ENCODE measurements at regions not wholly inside any gene's neighbourhood (a gene's known extent, or its start where the extent isn't known, plus 50 kb on each side); places are given as distances from the start of the nearest gene placed in this dataset.
"Not testable (repeated sequence)": the region's sequence is repeated elsewhere in the genome, so short reads cannot be mapped to it uniquely, and the experiment has no call there.

DNA sequence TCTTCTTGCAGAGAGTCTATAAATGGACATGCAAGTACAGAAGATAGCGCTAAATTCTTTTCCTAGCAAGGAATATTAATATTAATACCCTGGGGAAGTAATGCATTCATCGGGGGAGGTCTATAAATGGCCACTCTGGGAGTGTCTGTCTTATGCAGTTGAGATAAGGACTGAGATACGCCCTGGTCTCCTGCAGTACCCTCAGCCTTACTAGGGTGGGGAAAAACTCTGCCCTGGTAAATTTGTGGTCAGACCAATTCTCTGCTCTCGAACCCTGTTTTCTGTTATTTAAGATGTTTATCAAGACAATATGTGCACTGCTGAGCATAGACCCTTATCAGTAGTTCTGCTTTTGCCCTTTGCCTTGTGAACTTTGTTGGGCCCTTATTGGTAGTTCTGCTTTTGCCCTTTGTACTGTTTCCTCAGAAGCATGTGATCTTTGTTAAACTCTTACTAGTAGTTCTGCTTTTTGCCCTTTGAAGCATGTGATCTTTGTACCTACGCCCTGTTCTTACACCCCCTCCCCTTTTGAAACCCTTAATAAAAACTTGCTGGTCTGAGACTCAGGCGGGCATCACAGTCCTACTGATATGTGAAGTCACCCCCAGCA lies 1956.2 kb downstream of the PCDH9 start:
- not testable (repeated sequence) for DNase-seq

DNA sequence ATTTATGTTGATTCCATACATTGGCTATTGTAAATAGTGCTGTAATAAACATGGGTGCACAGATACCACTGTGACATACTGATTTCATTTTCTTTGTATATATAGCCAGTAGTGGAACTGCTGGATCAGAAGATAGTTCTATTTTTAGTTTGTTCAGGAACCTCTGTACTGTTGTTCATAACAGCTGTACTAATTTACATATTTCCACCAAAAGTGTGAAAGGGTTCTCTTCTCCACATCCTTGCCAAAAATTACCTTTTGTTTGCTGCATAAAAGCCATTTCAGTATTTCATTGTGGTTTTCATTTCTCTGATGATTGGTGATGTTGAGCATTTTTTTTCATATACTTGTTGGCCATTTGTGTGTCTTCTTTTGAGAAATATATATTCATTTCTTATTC lies 1962.1 kb downstream of the PCDH9 start:
- DNase-seq: no peak

GRCh38 chr13:65265988-65266387 lies 1964.1 kb downstream of the PCDH9 start:
- DNase-seq: no peak

- no peak for DNase-seq
Observed at GRCh38 chr13:65264066-65264465, 1966.1 kb downstream of the PCDH9 start.

GRCh38 chr13:65260946-65261891 lies 1968.9 kb downstream of the PCDH9 start:
- no peak for DNase-seq

DNA sequence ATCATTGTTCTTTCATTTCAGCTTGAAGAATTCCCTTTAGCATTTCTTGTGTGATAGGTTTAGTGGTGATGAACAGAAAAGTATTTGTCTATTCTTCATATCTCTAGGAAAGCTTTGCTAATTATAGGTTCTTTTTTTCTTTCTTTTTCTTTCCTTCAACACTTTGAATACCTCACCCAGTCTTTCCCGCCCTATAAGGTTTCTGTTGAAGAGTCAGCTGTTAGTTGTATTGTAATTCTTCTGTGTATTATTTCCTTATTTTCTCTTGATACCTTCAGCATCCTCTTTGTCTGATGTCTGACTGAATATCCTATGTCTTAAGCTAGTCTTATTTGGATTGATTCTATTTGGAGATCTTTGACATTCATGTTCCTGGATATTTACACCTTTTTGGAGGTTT lies 1989.4 kb downstream of the PCDH9 start:
- no peak for DNase-seq

GRCh38 chr13:65236841-65237418 lies 1993.2 kb downstream of the PCDH9 start:
- no peak for DNase-seq

DNA sequence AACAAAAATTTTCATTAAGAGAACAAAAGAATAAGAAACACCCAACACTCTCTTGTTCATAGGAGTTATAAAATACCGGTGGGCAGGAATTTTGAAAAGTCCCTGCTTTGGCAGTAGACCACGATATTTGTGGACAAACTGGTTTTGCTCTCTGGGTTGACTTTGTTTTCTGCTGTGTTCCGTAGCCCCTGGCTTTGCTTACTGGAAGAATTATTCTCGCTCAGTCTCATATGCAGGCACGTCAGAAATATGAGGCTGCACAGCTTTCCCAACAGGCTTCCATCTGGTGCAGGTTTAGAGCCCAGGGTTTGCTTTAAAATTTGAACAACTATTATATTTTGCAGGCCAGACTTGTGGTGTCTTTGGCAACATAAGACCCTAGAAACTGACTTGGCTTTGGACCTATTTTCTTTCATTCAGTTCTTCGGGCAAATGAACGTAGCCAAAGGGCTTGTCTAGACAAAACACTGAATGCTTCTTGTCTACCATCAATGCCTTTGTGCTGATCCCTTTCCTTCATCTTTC lies 2012.6 kb downstream of the PCDH9 start:
- DNase-seq: no peak

DNA sequence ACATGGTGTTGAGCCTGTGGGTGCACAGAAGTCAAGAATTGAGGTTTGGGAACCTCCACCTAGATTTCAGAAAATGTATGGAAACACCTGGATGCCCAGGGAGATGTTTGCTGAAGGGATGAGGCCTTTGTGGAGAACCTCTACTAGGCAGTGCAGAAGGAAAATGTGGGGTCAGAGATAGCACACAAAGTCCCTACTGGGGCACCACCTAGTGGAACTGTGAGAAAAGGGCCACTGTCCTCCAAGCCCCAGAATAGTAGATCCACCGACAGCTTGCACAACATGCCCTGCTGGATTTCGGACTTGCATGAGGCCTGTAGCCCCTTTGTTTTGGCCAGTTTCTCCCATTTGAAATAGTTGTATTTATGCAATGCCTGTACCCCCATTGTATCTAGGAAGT lies 2027.3 kb downstream of the PCDH9 start:
- DNase-seq: not testable (repeated sequence)

DNA sequence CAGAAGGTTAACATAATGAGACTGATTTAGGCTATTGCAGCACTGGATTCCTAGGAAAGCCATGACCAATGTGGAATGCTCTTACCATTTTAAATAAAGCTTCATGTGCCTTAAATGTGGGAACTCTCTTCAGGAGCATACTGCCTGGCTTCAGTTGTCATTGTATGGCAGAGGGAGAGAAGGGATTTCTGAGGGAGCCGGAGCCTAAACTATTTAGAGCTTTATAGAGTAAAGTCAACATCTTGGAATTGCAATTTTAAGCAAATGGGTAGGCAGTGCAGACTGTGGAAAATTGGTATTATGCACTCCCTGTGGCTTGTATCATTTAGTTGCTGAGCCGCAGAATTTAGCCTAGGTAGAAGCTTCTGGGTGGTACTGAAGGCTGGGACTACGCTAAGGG lies 2041.4 kb downstream of the PCDH9 start:
- DNase-seq: no peak

DNA sequence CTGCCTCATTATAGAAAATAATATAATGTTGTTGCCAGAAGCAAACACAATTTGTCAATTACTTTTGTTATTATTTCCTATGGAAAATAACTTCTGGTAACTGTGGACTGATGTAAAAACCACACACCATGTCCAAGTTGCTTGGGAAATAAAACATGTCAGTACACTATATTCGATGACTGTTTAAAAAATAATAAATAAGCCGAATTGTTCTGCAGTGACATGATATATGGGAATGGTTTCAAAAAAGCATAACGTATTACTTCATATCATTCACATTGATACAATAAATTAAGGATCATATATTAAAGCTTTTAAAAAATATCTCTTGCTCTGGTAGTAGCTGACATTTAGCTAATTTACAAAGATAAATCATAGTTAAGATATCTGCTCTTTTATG lies 2062.1 kb downstream of the PCDH9 start:
- DNase-seq: no peak

DNA sequence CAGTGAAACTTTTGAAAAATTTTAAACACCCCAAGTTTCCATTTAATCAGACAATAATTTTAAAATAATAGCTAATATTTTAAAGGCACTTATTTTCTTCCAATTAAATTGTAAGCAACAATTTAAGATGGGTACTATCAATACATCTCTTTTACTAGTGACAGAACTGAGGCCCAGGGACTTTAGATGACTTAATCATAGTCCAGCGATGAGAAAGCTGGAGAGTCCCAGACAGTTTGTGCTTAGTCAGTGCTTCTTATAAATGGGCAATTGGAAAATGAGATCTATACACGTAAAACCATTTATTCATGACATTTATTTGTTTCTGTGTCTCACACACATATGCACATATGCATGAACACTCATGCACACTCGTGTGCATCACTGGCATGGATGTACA lies 2063.5 kb downstream of the PCDH9 start:
- DNase-seq: no peak

GRCh38 chr13:65159803-65160202 lies 2070.3 kb downstream of the PCDH9 start:
- DNase-seq: no peak

GRCh38 chr13:65155861-65156260 lies 2074.3 kb downstream of the PCDH9 start:
- DNase-seq: no peak

DNA sequence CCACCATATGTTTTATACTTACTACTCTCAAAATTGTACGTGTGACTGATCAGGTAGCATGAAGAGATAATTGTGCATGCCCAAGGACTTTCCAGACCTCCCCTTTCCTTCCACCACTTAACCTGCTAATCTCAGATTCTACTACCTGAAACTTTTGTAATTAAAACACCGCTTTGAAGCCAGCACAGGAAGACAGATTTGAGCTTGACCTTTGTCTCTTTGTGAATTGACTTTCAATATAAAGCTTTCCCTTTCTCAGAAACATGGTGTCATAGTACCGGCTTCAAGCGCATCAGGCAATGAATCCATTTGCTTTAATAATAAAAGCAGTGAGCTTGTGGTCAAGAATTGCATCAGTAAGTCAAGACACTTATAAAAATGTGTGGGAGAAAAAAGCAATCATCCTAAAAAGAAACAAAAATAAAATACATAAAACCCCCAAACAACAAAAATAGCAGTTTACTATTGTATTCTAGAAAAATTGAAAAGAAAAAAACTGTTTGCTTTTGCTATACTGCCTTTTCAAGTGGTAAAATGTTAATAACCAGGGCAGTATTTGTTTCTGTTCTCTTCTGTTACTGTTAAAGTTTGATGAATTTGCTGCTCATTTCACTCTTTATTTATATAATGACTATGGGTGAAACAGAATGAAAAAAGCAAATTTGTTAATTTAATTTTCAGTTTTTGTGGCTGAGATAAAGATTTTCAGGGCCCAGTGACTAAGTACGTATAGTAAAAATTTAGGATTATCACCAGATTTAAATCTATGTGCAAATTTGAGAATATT lies 2075.3 kb downstream of the PCDH9 start:
- no peak for DNase-seq

- no peak for DNase-seq
Observed at GRCh38 chr13:65149687-65150086, 2080.4 kb downstream of the PCDH9 start.

- no peak for DNase-seq
Observed at GRCh38 chr13:65143920-65144319, 2086.2 kb downstream of the PCDH9 start.

GRCh38 chr13:65133094-65133493 lies 2097.0 kb downstream of the PCDH9 start:
- DNase-seq: no peak

DNA sequence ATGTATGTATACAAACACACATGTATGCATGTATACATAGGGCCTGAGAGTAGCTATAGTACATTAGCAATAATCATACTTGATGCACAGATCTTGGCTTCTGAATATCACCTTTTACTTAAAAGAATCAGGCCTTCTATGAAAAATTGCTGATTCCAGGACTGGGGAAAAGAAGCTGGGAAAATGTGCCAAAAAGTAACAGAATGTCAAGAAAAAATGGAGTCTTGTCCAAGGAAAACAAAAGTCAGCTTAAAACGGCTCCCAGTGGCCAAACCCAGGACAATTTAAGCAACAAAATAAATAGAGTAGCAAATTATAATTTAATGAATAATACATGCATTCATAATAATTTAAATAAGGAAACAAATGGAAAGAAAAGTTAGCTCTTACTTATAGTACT lies 2104.9 kb downstream of the PCDH9 start:
- no peak for DNase-seq

- DNase-seq: no peak
Observed at GRCh38 chr13:65112531-65112941, 2117.6 kb downstream of the PCDH9 start.

GRCh38 chr13:65112123-65112522 lies 2118.0 kb downstream of the PCDH9 start:
- no peak for DNase-seq

GRCh38 chr13:65111223-65111622 lies 2118.9 kb downstream of the PCDH9 start:
- no peak for DNase-seq

DNA sequence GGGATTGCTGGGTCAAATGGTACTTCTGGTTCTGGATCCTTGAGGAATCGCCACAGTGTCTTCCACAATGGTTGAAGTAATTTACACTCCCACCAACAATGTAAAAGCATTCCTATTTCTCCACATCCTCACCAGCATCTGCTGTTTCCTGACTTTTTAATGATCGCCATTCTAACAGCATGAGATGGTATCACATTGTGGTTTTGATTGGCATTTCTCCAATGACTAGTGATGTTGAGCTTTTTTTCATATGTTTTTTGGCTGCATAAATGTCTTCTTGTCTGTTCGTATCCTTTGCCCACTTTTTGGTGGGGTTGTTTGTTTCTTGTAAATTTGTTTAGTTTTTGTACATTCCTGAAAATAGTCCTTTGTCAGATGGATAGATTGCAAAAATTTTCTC lies 2125.7 kb downstream of the PCDH9 start:
- DNase-seq: not testable (repeated sequence)
